Mammary epithelial cell (primary cell): ENCODE measurements at regions not wholly inside any gene's neighbourhood (a gene's known extent, or its start where the extent isn't known, plus 50 kb on each side); places are given as distances from the start of the nearest gene placed in this dataset.

ENCODE experiments used
- CTCF ChIP-seq, 2 donors: IDR thresholded peaks in 1 of 2; conservative IDR thresholded peaks in 1 of 2; 2 replicates each; pipeline ENCODE4 v1.5.1; 2011 to 2012; ENCODE audit warnings: inconsistent platforms in 2 of 2, low read length in 2 of 2, mild to moderate bottlenecking in 2 of 2, control low read depth in 1 of 2, low read depth in 1 of 2; ENCODE audit not compliant: insufficient read depth in 1 of 2; ENCODE audit errors: extremely low read depth in 1 of 2
- EZH2 ChIP-seq: IDR thresholded peaks from 2 replicates; pipeline ENCODE4 v1.6.1; 2012; ENCODE audit warnings: low read length, inconsistent platforms, borderline replicate concordance

- TF ChIP-seq CTCF (conservative IDR thresholded peaks at IDR 0.05 in 1 of 2, IDR thresholded peaks at IDR 0.05 in 1 of 2; ENCODE audit: extremely low read depth in 1 of 2, insufficient read depth in 1 of 2, low read depth in 1 of 2, low read length in 2 of 2) (no peak), EZH2 (no peak)
These were observed 151.1 kb upstream of the PPP2R2D start for GRCh38 chr10:131749767-131750142.
